Liver (tissue), 8 donors: ENCODE measurements at regions not wholly inside any gene's neighbourhood (a gene's known extent, or its start where the extent isn't known, plus 50 kb on each side); places are given as distances from the start of the nearest gene placed in this dataset.

Experiments
- DNase-seq: peaks from one replicate; pipeline ENCODE4 v3.0.0-alpha.2; 2017; ENCODE audit warnings: low spot score
- H3K27ac ChIP-seq, 2 donors: one replicate each; pipeline ENCODE4 v1.7.0; 2013; ENCODE audit warnings: inconsistent platforms in 2 of 2, low read length in 2 of 2, control low read depth in 1 of 2, low read depth in 1 of 2, mild to moderate bottlenecking in 1 of 2
- H3K27me3 ChIP-seq, 4 donors: one replicate each; pipeline versions ENCODE4 v1.6.1 to v1.7.0; 2013; ENCODE audit warnings: low read length in 3 of 4, inconsistent platforms in 1 of 4, mild to moderate bottlenecking in 1 of 4, moderate library complexity in 1 of 4; ENCODE audit not compliant: control insufficient read depth in 4 of 4, insufficient read depth in 4 of 4
- H3K36me3 ChIP-seq, 4 donors: one replicate each; pipeline versions ENCODE4 v1.6.1 to v1.7.0; 2013; ENCODE audit warnings: low read length in 3 of 4, mild to moderate bottlenecking in 3 of 4, low read depth in 1 of 4, moderate library complexity in 1 of 4; ENCODE audit not compliant: control insufficient read depth in 4 of 4, insufficient read depth in 3 of 4
- H3K4me1 ChIP-seq, 4 donors: one replicate each; pipeline versions ENCODE4 v1.6.1 to v1.7.0; 2013; ENCODE audit warnings: low read length in 3 of 4, mild to moderate bottlenecking in 3 of 4, moderate library complexity in 1 of 4; ENCODE audit not compliant: control insufficient read depth in 4 of 4, insufficient read depth in 4 of 4
- H3K4me3 ChIP-seq, 3 donors: one replicate each; pipeline versions ENCODE4 v1.6.1 to v1.7.0; 2013; ENCODE audit warnings: low read length in 3 of 3, control low read depth in 1 of 3, low read depth in 1 of 3, mild to moderate bottlenecking in 1 of 3
- H3K9ac ChIP-seq, 2 donors: one replicate each; pipeline ENCODE4 v1.7.0; 2013; ENCODE audit warnings: low read length in 2 of 2, mild to moderate bottlenecking in 2 of 2, moderate library complexity in 2 of 2, control low read depth in 1 of 2, low read depth in 1 of 2
- H3K9me3 ChIP-seq, 4 donors: one replicate each; pipeline versions ENCODE4 v1.6.1 to v1.7.0; 2013; ENCODE audit warnings: low read length in 3 of 4; ENCODE audit not compliant: control insufficient read depth in 4 of 4
- ATF3 ChIP-seq: IDR thresholded peaks from 2 replicates; pipeline ENCODE4 v1.6.1; 2016; ENCODE audit warnings: antibody characterized with exemption
- CTCF ChIP-seq: fragments of 150-350 bp; IDR thresholded peaks from 2 replicates; pipeline ENCODE4 v1.5.1; 2017; ENCODE audit warnings: improper control_type of control experiment, low read depth, low read length; ENCODE audit not compliant: missing input control
- EGR1 ChIP-seq, 2 donors: IDR thresholded peaks; 2 replicates each; pipeline ENCODE4 v1.6.1; 2016 to 2018; ENCODE audit warnings: antibody characterized with exemption in 2 of 2, low read depth in 2 of 2
- FOXA1 ChIP-seq: IDR thresholded peaks from 2 replicates; pipeline ENCODE4 v1.6.1; 2016; ENCODE audit warnings: antibody characterized with exemption
- FOXA2 ChIP-seq: IDR thresholded peaks from 2 replicates; pipeline ENCODE4 v1.6.1; 2016; ENCODE audit warnings: antibody characterized with exemption
- GABPA ChIP-seq, 2 donors: IDR thresholded peaks in 1 of 2; conservative IDR thresholded peaks in 1 of 2; 2 replicates each; pipeline ENCODE4 v1.6.1; 2016; ENCODE audit warnings: antibody characterized with exemption in 2 of 2, mild to moderate bottlenecking in 1 of 2, moderate library complexity in 1 of 2
- HNF4A ChIP-seq, 2 donors: conservative IDR thresholded peaks; 2 replicates each; pipeline ENCODE4 v1.6.1; 2016; ENCODE audit warnings: antibody characterized with exemption in 2 of 2, mild to moderate bottlenecking in 2 of 2
- HNF4G ChIP-seq: IDR thresholded peaks from 2 replicates; pipeline ENCODE4 v1.6.1; 2016; ENCODE audit warnings: antibody characterized with exemption
- JUND ChIP-seq, 2 donors: IDR thresholded peaks; 2 replicates each; pipeline ENCODE4 v1.6.1; 2016; ENCODE audit warnings: antibody characterized with exemption in 2 of 2
- MAX ChIP-seq: IDR thresholded peaks from 2 replicates; pipeline ENCODE4 v1.6.1; 2016; ENCODE audit warnings: antibody characterized with exemption
- NR2F2 ChIP-seq: IDR thresholded peaks from 2 replicates; pipeline ENCODE4 v1.6.1; 2016; ENCODE audit warnings: antibody characterized with exemption
- RAD21 ChIP-seq, 2 donors: IDR thresholded peaks; 2 replicates each; pipeline ENCODE4 v1.6.1; 2016; ENCODE audit warnings: antibody characterized with exemption in 2 of 2, mild to moderate bottlenecking in 2 of 2
- REST ChIP-seq: IDR thresholded peaks from 2 replicates; pipeline ENCODE4 v1.6.1; 2016; ENCODE audit warnings: antibody characterized with exemption, mild to moderate bottlenecking
- RXRA ChIP-seq, 2 donors: IDR thresholded peaks; 2 replicates each; pipeline ENCODE4 v1.6.1; 2017 to 2018; ENCODE audit warnings: antibody characterized with exemption in 2 of 2, mild to moderate bottlenecking in 1 of 2
- SP1 ChIP-seq: IDR thresholded peaks from 2 replicates; pipeline ENCODE4 v1.6.1; 2018; ENCODE audit warnings: antibody characterized with exemption, mild to moderate bottlenecking
- TAF1 ChIP-seq: conservative IDR thresholded peaks from 2 replicates; pipeline ENCODE4 v1.6.1; 2016; ENCODE audit warnings: antibody characterized with exemption, mild to moderate bottlenecking
- YY1 ChIP-seq: IDR thresholded peaks from 2 replicates; pipeline ENCODE4 v1.6.1; 2016; ENCODE audit warnings: antibody characterized with exemption, mild to moderate bottlenecking
- ZBTB33 ChIP-seq: IDR thresholded peaks from 2 replicates; pipeline ENCODE4 v1.6.1; 2016; ENCODE audit warnings: antibody characterized with exemption
- WGBS: extraction: QIAGEN DNeasy Blood & Tissue Kit; methylation state at CpG from one replicate; pipeline ENCODE4 v1.1.7; 2013; 5-methylcytosine and 5-hydroxymethylcytosine counted together
- donor health status: healthy.
- donor health status: healthy.
- donor health status: healthy.
- donor health status: healthy.
- donor health status: healthy.

- no peaks in the 10 kb centered on the region for H3K4me1 ChIP-seq
- no peaks in the 10 kb centered on the region for H3K27me3 ChIP-seq
- DNase-seq = no peak
- H3K9me3 ChIP-seq = peaks cover 0 to 3% (median 2%) of the 10 kb centered on the region in 4 donors
- H3K9ac ChIP-seq = no peak overlapping the region
- 69% methylated on average over 5 of the region's 5 CpGs for WGBS
- no peak for TF ChIP-seq RAD21 (IDR thresholded peaks at IDR 0.05)
- TF ChIP-seq GABPA (IDR thresholded peaks at IDR 0.05 in 1 of 2, conservative IDR thresholded peaks at IDR 0.05 in 1 of 2) = no peak
- no peak for TF ChIP-seq ATF3
- TF ChIP-seq MAX = no peak
- TF ChIP-seq REST = no peak
- TF ChIP-seq RXRA (IDR thresholded peaks at IDR 0.05) = no peak
- TF ChIP-seq HNF4G = no peak
- TF ChIP-seq TAF1 = no peak
- H3K36me3 ChIP-seq = no peaks in the 10 kb centered on the region
- H3K27ac ChIP-seq = no peak overlapping the region
- no peak overlapping the region for H3K4me3 ChIP-seq
These were observed 313.2 kb upstream of the MME start for GRCh38 chr3:154766765-154767503.

- H3K36me3 ChIP-seq = no peaks in the 10 kb centered on the region
- TF ChIP-seq MAX = no peak
- no peak for TF ChIP-seq FOXA1
- no peak for TF ChIP-seq RAD21 (IDR thresholded peaks at IDR 0.05)
- TF ChIP-seq ZBTB33 = no peak
- no peak for TF ChIP-seq ATF3
- no peak for TF ChIP-seq GABPA (IDR thresholded peaks at IDR 0.05 in 1 of 2, conservative IDR thresholded peaks at IDR 0.05 in 1 of 2)
- no peak for TF ChIP-seq CTCF
- no peak for TF ChIP-seq EGR1 (IDR thresholded peaks at IDR 0.05; ENCODE audit: low read depth in 2 of 2)
- TF ChIP-seq NR2F2 = no peak
- no peak for TF ChIP-seq JUND (IDR thresholded peaks at IDR 0.05)
- no peak for TF ChIP-seq HNF4A (conservative IDR thresholded peaks at IDR 0.05)
- no peak for TF ChIP-seq SP1
- no peak for TF ChIP-seq YY1
- TF ChIP-seq REST = no peak
- no peak for TF ChIP-seq FOXA2
- no peak overlapping the region for H3K9ac ChIP-seq
- no peaks in the 10 kb centered on the region for H3K27me3 ChIP-seq
- no peak for DNase-seq
- H3K27ac ChIP-seq = no peak overlapping the region
- no peak overlapping the region for H3K4me3 ChIP-seq
- peaks cover 0 to 3% (median 2%) of the 10 kb centered on the region in 4 donors for H3K9me3 ChIP-seq
- 65% methylated on average over 3 of the region's 3 CpGs for WGBS
- H3K4me1 ChIP-seq = no peaks in the 10 kb centered on the region
These were observed 315.1 kb upstream of the MME start for GRCh38 chr3:154764856-154765640.
